Stomach smooth muscle (tissue), 2 donors: ENCODE measurements at regions not wholly inside any gene's neighbourhood (a gene's known extent, or its start where the extent isn't known, plus 50 kb on each side); places are given as distances from the start of the nearest gene placed in this dataset.

Experiments
- H3K27ac ChIP-seq: one replicate; pipeline ENCODE4 v1.7.0; 2013; ENCODE audit warnings: mild to moderate bottlenecking, low read length, inconsistent platforms
- H3K27me3 ChIP-seq, 2 donors: one replicate each; pipeline ENCODE4 v1.7.0; 2013; ENCODE audit warnings: low read length in 2 of 2; ENCODE audit not compliant: insufficient read depth in 2 of 2, control insufficient read depth in 1 of 2
- H3K36me3 ChIP-seq, 2 donors: one replicate each; pipeline ENCODE4 v1.7.0; 2013; ENCODE audit warnings: low read length in 2 of 2; ENCODE audit not compliant: control insufficient read depth in 2 of 2, insufficient read depth in 2 of 2
- H3K4me1 ChIP-seq: one replicate; pipeline ENCODE4 v1.7.0; 2013; ENCODE audit warnings: low read length; ENCODE audit not compliant: control insufficient read depth, insufficient read depth
- H3K4me3 ChIP-seq, 2 donors: one replicate each; pipeline ENCODE4 v1.7.0; 2013; ENCODE audit warnings: low read length in 2 of 2
- H3K9ac ChIP-seq, 2 donors: one replicate each; pipeline ENCODE4 v1.7.0; 2013; ENCODE audit warnings: low read length in 2 of 2, mild to moderate bottlenecking in 1 of 2
- H3K9me3 ChIP-seq, 2 donors: one replicate each; pipeline ENCODE4 v1.7.0; 2013; ENCODE audit warnings: low read length in 2 of 2; ENCODE audit not compliant: control insufficient read depth in 2 of 2
- donor health status: healthy.
- donor health status: Pancreatic carcinoma.

DNA sequence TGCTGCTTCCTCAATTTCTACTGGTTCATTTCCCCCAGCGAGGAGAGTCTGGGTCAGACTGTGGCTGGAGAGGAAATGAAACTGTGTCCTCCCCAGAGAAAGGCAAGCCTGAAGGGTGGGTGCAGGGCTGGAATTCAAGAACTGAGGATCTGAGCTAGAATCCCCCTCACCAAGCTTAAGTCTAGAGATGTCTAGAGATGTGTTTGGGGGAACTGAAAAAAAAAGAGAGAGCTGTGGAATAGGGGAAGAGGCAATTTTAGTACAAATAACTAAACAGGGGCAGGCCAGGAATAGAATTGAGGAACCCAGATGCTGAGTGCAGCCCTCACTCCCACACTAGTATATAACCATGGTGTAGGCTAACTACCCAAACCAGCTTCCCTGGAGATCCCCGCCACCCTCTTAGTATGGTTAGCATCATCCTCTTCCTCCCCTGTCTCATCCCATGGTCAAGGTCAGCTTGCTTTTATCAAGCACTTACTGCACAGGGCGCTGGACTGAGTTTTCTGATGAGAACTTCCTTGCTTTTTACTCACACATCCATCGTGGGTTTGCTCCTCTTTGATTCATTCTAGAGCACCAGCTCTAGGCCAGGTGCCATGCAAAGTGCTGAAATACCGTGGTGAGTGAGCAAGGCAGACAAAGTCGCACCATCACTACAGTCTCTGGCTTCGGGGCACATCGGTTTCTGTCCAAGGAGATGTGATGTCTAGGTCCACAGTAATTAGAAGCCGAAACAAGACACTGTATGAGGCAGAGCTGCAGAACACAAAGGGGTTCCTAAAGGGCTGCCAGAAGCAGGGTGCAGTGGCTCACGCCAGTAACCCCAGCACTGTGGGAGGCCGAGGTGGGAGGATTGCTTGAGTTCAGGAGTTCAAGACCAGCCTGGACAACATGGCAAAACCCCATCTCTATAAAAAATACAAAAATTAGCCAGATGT, 112.9 kb upstream of the IPO9 start:
- no peaks in the 10 kb centered on the region for H3K9me3 ChIP-seq
- peaks cover 7 to 10% of the 10 kb centered on the region in 2 donors for H3K36me3 ChIP-seq
- peaks cover 87% of the 10 kb centered on the region for H3K4me1 ChIP-seq
- no peak overlapping the region for H3K9ac ChIP-seq
- H3K4me3 ChIP-seq, result no peak overlapping the region
- H3K27ac ChIP-seq, result peak overlapping the region; percentile 96
- H3K27me3 ChIP-seq, result no peaks in the 10 kb centered on the region

DNA sequence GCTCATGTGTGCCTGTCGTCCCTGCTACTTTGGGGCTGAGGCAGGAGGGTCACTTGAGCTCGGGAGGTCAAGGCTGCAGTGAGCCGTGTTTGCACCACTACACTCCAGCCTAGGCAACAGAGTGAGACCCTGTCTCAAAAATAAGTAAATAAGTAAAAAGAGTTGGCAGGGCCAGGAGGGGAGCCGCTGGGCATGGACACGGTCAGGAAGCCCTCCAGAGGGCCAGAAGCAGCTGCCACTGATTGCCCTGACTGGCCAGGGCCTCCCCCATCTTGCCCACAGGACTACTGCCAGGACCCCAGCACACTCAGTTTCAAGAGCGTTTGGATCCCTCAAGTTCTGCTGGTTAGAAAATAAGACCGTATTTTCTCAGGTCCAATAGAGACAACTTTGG, 112.2 kb upstream of the IPO9 start:
- H3K9me3 ChIP-seq, result no peaks in the 10 kb centered on the region
- H3K27me3 ChIP-seq, result no peaks in the 10 kb centered on the region
- peaks cover 7 to 10% of the 10 kb centered on the region in 2 donors for H3K36me3 ChIP-seq
- no peak overlapping the region for H3K9ac ChIP-seq
- peaks cover 85% of the 10 kb centered on the region for H3K4me1 ChIP-seq
- no peak overlapping the region for H3K27ac ChIP-seq
- H3K4me3 ChIP-seq, result no peak overlapping the region

DNA sequence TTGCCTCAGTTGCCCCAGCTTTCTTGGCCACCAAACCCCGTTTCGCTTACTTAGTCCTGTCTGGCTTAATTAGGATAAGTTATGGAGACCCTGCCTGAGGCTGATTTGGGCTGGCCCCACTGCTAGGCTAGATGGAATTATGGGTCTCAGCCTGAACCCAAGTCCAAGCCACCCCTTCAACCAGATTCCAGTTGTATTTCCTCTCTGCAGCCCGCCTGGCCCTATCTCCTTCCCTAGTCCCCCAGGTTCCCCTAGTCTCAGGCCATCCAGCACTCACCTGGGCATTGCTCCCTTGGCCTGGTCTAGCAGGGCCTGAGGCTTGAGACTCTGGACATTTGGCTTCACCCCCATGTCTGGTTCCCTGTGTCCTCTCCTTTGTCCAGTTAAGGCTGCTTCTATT, 111.7 kb upstream of the IPO9 start:
- Histone ChIP-seq H3K9ac (no peak overlapping the region), H3K9me3 (no peaks in the 10 kb centered on the region), H3K27ac (no peak overlapping the region), H3K36me3 (peaks cover 7 to 10% of the 10 kb centered on the region in 2 donors), H3K4me1 (peaks cover 83% of the 10 kb centered on the region), H3K27me3 (no peaks in the 10 kb centered on the region), H3K4me3 (no peak overlapping the region)

DNA sequence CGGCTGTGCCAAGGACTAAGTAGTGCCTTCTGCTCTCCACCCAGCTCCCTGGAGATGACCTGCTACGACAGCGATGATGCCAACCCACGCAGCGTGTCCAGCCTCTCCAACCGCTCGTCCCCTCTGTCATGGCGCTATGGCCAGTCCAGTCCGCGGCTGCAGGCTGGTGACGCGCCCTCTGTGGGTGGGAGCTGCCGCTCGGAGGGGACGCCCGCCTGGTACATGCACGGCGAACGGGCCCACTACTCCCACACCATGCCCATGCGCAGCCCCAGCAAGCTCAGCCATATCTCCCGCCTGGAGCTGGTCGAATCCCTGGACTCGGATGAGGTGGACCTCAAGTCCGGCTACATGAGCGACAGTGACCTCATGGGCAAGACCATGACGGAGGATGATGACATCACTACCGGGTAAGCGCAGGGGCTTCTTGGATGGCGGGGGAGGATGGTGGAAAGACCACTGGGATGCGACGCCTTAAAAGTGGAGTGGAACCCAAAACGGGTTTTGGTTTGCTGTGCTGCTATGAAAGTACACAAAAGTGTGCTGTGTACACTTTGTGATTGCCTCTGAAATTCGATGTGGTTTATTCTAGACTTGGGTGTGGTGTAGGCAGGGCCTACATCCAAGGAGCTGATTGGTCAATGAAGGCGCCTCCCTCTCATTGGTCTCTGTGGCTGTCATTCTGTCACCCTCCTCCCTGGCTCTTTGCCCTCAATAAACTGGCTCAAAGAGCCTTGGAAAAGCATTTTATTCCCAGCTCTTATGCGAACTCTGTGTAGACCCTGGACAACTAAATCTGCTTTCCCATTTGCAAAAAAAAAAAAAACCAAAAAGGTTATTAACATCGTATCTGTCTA, 110.4 kb upstream of the IPO9 start:
- H3K4me1 ChIP-seq, result peaks cover 70% of the 10 kb centered on the region
- no peak overlapping the region for H3K9ac ChIP-seq
- peaks cover 7 to 10% of the 10 kb centered on the region in 2 donors for H3K36me3 ChIP-seq
- no peak overlapping the region for H3K4me3 ChIP-seq
- no peaks in the 10 kb centered on the region for H3K9me3 ChIP-seq
- peak overlapping the region; percentile 69 for H3K27ac ChIP-seq
- no peaks in the 10 kb centered on the region for H3K27me3 ChIP-seq

DNA sequence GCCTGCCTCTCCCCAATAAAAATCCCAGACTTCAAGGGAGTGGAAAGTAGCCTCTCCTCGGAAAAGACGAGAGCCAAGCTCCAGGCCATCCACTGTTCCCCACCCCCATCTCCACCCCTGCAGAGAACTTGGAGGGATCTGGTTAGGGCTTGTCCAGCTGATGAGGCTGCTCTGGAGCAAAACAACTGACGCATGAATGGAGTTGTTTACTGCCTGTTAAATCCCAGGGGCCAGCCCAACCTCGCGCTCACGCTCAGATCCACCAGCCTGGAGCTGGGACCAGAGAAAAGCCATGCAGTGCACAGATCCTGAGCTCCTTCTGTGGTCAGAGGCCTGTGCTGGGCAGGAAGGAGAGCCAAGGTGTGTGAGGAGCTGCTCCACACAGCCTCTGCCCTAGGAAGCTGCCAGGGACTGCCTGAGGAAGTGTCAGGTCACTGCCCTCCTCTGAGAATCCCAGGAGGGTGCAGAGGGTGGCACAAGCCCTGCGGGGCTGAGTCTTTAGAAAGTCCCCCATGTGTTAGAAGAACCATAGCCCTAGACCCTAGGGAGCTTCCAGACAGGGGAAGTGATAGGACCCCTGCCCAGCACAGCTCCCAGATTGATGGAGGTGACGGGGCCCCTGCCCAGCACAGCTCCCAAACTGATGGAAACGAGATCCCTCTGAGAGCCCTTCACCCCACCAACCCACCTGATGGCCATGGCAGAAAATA, 109.0 kb upstream of the IPO9 start:
- peak overlapping the region; percentile 69 for H3K27ac ChIP-seq
- H3K9me3 ChIP-seq, result no peaks in the 10 kb centered on the region
- H3K4me3 ChIP-seq, result peak overlapping the region in 1 of 2 donors; percentile 8
- no peaks in the 10 kb centered on the region for H3K27me3 ChIP-seq
- H3K4me1 ChIP-seq, result peaks cover 68% of the 10 kb centered on the region
- peaks cover 7 to 10% of the 10 kb centered on the region in 2 donors for H3K36me3 ChIP-seq
- H3K9ac ChIP-seq, result no peak overlapping the region

DNA sequence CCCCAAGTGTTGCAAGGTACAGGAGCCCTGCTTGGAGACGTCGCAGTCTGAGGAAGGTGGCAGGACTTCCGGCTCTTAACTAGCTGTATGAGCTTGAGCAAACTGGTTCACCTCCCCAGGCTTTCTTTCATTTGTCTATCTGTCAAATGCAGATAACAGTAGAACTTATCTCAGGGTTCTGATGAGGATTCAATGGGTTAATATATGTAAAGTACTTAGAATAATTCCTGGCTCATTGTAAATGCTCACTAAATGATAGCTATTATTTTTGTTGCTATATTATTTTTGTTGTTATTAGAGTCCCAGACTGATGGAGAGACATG, 108.5 kb upstream of the IPO9 start:
- Histone ChIP-seq H3K9me3 (no peaks in the 10 kb centered on the region), H3K27ac (peak overlapping the region; percentile 69), H3K4me3 (no peak overlapping the region), H3K4me1 (peaks cover 63% of the 10 kb centered on the region), H3K9ac (no peak overlapping the region), H3K27me3 (no peaks in the 10 kb centered on the region), H3K36me3 (peaks cover 7 to 10% of the 10 kb centered on the region in 2 donors)

DNA sequence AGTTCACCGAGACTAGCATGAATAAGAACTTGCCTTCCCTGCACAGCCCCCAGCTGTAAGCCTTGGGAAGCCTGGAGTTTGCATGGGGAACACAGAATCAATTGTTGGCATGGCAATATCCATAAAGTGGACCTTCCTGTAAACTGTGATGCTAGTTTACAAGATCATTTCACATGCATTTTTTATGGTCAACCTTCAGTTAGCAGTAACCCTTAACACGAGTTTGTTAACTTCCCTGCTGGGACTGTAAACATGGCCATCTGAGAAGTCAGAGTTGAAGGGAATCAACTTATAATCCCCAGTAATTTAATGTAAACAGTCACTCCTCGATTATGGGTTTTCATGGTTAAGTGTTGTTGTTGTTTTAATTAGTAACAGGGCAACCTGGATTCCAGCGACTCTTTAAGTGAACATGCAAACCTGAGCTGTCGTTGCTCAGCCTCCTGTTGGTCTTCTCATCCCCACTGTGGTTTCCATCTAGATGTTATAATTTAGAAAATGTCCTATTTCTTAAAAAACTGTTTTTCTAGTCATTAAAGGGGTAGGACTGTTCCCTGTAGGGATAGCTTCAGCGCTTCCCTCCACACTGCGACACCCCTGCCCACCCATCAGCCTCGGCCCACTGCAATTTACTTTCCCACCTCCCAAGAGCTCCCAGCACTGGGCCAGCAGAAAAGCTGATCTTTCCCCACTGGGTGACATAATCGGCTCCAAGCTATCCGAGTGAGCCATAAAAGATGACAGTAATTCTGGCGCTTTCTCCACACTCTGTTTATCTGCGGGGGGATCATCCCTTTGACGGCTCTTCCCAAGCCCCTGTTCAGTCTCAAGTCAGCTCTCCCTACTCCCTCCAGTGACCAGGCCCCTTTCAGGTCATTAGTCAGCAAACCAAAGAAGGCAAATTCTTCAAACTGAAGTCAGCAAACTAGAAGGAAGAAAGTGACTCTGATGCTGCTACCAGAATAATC, 107.6 kb upstream of the IPO9 start:
- Histone ChIP-seq H3K4me1 (peaks cover 55% of the 10 kb centered on the region), H3K36me3 (peaks cover 7 to 10% of the 10 kb centered on the region in 2 donors), H3K4me3 (peak overlapping the region in 1 of 2 donors; percentile 29), H3K9ac (peak overlapping the region in 1 of 2 donors; percentile 21), H3K27me3 (no peaks in the 10 kb centered on the region), H3K27ac (peak overlapping the region; percentile 69), H3K9me3 (no peaks in the 10 kb centered on the region)

DNA sequence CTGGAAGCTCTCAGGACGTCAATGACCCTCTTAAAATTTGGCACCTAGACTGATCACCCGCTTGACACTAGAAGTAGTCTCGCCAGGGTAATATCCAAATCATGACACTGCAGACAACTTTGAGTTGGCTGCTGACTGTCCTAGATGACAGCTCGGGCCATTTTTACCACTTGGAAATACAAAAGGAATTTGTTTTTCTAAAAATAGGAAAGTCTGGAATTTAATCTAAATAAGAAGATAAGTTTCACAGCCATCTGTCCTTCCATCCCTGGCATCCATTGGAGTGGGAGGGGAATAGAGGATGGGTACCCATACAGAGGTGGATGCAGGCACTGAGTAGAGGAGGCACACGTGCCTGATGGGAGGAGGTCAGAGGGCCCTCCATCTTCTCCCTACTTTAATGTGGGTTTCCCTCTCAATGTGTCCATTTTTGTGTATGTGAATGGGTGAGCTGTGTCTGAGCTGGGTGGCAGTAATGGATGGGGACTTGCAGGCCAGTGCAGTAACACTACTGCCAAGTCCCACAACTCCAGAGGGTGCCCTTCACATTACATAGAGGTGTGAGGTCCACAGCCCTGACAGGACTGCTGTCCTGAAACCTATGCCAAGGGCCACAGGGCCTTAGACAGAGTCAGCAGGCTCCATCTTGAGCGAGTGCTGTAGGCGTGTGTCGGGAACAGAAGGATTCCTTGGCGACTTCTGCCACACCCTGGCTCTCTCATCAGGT, 104.8 kb upstream of the IPO9 start:
- Histone ChIP-seq H3K4me1 (peaks cover 37% of the 10 kb centered on the region), H3K9ac (no peak overlapping the region), H3K9me3 (no peaks in the 10 kb centered on the region), H3K27me3 (no peaks in the 10 kb centered on the region), H3K27ac (peak overlapping the region; percentile 37), H3K36me3 (peaks cover 0 to under 1% of the 10 kb centered on the region in 2 donors), H3K4me3 (no peak overlapping the region)

DNA sequence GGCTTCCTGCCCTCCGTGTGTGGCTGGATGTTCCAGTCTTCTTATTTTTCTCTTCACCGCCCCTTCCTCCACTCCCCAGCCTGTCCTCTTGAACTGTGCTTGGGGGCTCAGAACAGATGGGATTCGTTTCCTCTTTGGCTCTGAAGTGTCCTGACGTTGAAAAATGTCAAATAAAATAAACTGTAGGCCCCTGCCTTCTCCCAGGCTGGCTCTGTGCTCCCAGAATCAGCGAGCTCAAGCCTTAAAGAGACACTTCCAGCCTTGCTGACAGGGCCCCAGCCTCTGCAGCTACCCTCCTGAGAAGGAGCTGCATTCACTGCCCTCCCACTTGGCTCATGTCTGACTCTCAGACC, 104.2 kb upstream of the IPO9 start:
- Histone ChIP-seq H3K9ac (no peak overlapping the region), H3K9me3 (no peaks in the 10 kb centered on the region), H3K36me3 (no peaks in the 10 kb centered on the region), H3K27ac (peak overlapping the region; percentile 37), H3K4me1 (peaks cover 31% of the 10 kb centered on the region), H3K27me3 (no peaks in the 10 kb centered on the region), H3K4me3 (no peak overlapping the region)
